ENCODE measurements at regions not wholly inside any gene's neighbourhood (a gene's known extent, or its start where the extent isn't known, plus 50 kb on each side); places are given as distances from the start of the nearest gene placed in this dataset.

- TF ChIP-seq, protein P1, sequence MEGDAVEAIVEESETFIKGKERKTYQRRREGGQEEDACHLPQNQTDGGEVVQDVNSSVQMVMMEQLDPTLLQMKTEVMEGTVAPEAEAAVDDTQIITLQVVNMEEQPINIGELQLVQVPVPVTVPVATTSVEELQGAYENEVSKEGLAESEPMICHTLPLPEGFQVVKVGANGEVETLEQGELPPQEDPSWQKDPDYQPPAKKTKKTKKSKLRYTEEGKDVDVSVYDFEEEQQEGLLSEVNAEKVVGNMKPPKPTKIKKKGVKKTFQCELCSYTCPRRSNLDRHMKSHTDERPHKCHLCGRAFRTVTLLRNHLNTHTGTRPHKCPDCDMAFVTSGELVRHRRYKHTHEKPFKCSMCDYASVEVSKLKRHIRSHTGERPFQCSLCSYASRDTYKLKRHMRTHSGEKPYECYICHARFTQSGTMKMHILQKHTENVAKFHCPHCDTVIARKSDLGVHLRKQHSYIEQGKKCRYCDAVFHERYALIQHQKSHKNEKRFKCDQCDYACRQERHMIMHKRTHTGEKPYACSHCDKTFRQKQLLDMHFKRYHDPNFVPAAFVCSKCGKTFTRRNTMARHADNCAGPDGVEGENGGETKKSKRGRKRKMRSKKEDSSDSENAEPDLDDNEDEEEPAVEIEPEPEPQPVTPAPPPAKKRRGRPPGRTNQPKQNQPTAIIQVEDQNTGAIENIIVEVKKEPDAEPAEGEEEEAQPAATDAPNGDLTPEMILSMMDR (conservative IDR thresholded peaks at IDR 0.05 in 1 of 2, IDR thresholded peaks at IDR 0.05 in 1 of 2; ENCODE audit: extremely low read depth in 1 of 2, insufficient read depth in 1 of 2, low read depth in 1 of 2, low read length in 2 of 2): no peak
- no peak for TF ChIP-seq EZH2 (IDR thresholded peaks at IDR 0.05; ENCODE audit: borderline replicate concordance, low read length)
These were observed 708.1 kb upstream of the ARGLU1 start for GRCh38 chr13:107275945-107276614.
